GM19467 (cell line): ENCODE measurements at regions not wholly inside any gene's neighbourhood (a gene's known extent, or its start where the extent isn't known, plus 50 kb on each side); places are given as distances from the start of the nearest gene placed in this dataset.
"Not testable (repeated sequence)": the region's sequence is repeated elsewhere in the genome, so short reads cannot be mapped to it uniquely, and the experiment has no call there.

Experiments
- ATAC-seq: cut with Tn5 transposase; IDR thresholded peaks from one replicate; pipeline ENCODE4 v1.9.1; 2021; ENCODE audit warnings: mild to moderate bottlenecking, moderate library complexity; ENCODE audit not compliant: unreplicated experiment

- no peak for ATAC-seq
These were observed 214.8 kb upstream of the GCFC2 start for GRCh38 chr2:75925331-75926024.

GRCh38 chr2:75922191-75922590 lies 211.5 kb upstream of the GCFC2 start:
- no peak for ATAC-seq

- no peak for ATAC-seq
These were observed 210.3 kb upstream of the GCFC2 start for GRCh38 chr2:75920859-75921551.

- ATAC-seq = no peak
These were observed 205.3 kb upstream of the GCFC2 start for GRCh38 chr2:75915851-75916634.

GRCh38 chr2:75896779-75897366 lies 186.2 kb upstream of the GCFC2 start:
- peak; percentile 82 for ATAC-seq

- ATAC-seq = peak; percentile 71
These were observed 183.5 kb upstream of the GCFC2 start for GRCh38 chr2:75894170-75894569.

GRCh38 chr2:75892490-75892889 lies 181.8 kb upstream of the GCFC2 start:
- peak; percentile 32 for ATAC-seq

GRCh38 chr2:75882530-75882929 lies 171.8 kb upstream of the GCFC2 start:
- no peak for ATAC-seq

GRCh38 chr2:75875606-75876005 lies 164.9 kb upstream of the GCFC2 start:
- not testable (repeated sequence) for ATAC-seq

GRCh38 chr2:75871762-75872614 lies 161.3 kb upstream of the GCFC2 start:
- not testable (repeated sequence) for ATAC-seq

GRCh38 chr2:75870651-75871137 lies 160.0 kb upstream of the GCFC2 start:
- no peak for ATAC-seq

- no peak for ATAC-seq
These were observed 159.4 kb upstream of the GCFC2 start for GRCh38 chr2:75870133-75870532.

- ATAC-seq = no peak
These were observed 155.0 kb upstream of the GCFC2 start for GRCh38 chr2:75865702-75866101.

- ATAC-seq = no peak
These were observed 154.4 kb upstream of the GCFC2 start for GRCh38 chr2:75865083-75865482.

GRCh38 chr2:75862547-75862946 lies 151.8 kb upstream of the GCFC2 start:
- ATAC-seq = no peak

- no peak for ATAC-seq
These were observed 142.7 kb upstream of the GCFC2 start for GRCh38 chr2:75853436-75853835.

- no peak for ATAC-seq
These were observed 141.9 kb upstream of the GCFC2 start for GRCh38 chr2:75852639-75853038.

GRCh38 chr2:75846683-75847190 lies 136.0 kb upstream of the GCFC2 start:
- ATAC-seq = no peak

GRCh38 chr2:75844651-75845050 lies 133.9 kb upstream of the GCFC2 start:
- no peak for ATAC-seq

GRCh38 chr2:75834588-75834987 lies 123.9 kb upstream of the GCFC2 start:
- not testable (repeated sequence) for ATAC-seq
